ENCODE measurements at regions not wholly inside any gene's neighbourhood (a gene's known extent, or its start where the extent isn't known, plus 50 kb on each side); places are given as distances from the start of the nearest gene placed in this dataset.

DNA sequence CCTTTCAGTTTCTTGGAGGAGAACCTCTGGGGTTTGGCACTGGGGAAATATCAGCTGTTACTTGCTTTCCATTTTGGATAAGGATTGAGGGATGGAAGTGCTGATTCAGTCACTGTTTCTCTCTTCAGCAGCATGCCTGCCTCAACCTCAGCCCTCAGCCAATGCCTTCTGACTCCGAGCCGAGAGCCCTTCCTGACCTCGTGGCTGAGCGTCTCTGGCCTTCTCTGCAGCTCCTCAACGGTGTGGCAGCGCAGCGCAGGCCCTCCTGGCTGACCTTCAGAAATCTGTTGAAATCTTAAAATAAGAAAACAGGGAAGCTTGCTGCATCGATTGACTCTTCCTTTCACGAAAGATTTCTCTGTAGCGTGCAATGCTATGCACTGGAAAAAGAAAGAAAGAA is 434.3 kb upstream of the FAT1 start:
- DNase-seq: no peak

DNA sequence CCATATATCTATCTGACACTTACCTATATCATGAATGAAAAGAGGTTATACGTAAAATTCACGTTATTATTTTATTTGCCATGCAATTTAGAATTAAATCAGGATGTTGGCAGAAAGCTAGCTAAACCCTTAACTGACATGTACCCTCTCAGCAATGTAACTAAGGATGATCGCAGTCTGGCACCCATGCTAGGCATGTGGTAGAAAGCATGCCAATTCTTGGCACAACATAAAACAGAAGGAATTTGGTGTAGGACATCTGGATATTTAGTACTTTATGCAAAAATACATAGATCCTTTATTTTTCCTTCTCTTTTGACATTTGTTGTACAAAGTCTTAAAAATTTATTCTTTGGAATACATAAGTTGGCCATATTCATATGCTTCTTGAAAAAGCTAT is 436.8 kb upstream of the FAT1 start:
- DNase-seq: no peak

DNA sequence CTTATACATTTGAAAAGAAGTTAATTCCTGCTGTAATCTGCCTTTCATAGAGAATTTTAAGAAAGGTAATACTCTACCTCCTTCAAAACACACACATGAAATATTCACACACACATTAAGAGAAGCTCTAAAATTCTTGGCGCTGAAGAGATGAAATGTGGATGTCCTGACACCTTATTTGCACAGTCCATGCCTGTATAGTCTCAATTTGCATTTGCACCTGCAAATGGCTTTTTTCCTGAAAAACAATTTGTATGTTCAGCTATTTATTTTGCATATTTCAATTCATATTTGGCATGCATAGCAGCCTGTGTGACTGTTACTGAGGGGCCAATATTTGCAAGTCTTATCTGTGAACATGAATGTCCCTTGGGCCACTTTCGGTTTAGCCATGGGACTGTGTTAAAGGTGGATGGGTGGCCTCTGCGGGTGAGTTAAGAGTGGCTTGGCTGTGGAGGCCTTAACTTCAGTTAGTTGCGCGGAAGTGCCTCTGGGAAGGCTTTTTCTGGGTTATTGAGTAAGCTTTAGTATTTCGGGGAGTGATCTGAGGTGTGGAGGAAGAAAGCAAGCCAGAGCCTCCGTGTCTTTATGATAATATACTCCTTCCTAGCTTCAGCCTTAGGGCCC is 443.3 kb upstream of the FAT1 start:
- no peak for DNase-seq

DNA sequence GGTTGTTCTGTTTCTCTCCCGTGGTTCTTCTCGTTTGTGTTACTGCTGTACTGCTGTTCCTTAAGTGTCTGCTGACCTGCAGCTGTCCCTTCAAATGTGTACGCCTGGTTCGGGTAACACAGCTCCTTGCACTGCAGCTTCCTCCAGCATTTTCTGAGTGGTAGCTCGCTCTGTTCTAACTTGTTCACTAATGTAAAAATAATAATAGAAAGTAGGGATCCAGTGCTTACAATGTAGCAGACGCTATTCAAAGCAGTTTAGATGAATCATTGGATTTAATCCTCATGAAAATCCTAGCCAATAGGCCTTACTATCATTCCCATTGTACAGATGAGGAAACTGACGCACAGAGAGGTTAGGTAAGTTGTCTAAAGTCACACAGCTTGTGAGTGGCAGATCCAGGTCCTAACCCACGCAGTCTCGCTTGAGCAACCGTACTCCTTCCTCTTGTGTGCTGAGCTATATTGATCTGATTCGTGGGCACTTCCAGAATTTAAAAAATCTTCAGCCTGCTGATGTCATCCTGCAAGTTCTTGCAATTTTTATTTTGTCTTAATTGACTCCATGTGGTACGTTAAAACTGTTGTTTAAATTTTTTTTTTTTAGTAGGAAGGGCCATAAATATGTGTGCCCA is 448.2 kb upstream of the FAT1 start:
- DNase-seq: no peak

DNA sequence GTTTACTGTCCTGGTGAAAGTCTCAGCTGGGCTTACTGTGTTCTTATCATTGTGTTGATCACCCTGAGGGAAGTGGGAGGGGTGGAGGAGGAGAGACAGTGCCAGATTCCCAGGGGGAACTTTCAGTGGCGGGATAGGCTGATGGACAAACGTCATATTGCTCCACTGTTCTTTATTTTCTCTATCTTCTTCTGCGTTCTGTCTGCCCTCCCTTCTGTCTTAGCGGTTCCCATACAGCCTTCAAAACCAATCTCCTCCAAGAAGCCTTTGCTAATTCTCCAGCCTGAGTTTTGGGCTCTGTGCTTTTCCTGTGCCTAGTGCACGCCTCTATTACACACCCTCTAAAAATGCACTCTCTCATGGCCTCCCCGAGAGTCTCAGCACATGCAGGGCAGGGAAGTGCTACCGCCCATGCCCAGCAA is 448.7 kb upstream of the FAT1 start:
- no peak for DNase-seq

DNA sequence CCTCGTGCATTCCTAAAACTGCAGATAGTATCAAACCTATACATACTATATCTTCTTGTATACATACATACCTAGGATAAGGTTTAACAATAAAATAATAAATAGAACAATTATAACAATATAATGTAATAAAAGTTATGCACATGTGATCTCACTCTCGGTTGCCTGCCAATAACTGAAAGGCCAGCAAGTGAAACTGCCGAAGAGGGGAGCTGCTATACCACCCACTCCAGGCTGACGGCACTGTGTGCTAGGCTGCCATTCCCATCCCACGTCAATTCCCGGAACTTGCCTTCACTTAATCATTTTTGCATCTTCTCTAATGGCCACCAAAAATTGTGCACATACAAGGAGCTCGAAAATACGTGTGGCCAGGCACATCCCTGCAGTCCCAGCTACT is 451.1 kb upstream of the FAT1 start:
- no peak for DNase-seq

DNA sequence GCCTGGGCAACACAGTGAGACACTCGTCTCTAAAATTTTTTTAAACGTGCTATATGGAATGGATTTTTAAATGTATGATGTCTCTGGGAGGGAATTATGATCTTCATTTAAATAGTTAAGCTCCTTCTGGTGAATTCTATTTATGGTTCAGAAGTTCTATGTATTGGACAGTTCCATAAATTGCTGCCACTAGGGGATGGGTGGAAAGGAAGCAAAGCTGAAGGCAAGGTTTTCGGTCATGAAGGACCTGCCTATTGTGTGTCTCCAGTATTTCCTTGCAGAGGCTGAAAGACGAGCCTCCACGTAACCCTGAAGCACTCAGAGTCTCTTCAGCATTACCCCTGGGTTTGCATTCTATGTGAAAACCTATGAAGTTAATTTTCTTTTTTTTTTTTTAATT is 451.5 kb upstream of the FAT1 start:
- peak; percentile 7 for DNase-seq

DNA sequence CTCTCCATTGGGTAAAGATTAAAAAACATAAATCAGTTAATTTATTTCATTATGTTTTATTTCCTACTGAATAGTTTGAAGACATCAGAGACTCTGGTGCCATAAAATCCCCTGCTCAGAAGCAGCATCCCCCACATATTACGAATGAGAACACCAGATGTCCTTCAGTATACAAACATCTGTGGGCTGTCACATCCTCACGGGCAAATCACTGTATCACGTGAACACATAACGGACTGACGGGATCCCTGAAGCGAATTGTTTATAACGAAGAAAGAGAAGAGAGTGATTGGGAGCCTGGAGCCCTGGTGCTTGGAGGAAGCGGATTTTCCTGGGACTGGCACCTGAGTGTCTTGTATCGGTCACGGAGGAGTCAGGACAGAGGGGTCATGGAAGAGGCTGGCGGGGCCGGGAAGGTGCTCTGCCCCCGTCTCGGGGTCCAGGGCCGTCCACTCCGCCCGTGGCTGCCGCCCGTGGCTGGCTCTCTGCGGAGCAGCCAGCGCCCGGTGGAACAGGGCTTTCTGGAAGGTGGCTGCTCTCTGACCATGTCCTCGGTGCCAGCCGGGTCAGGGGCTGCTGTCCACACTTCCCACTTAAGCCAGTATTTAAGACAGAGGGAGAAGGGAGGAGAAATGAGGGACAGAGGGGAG is 452.7 kb upstream of the FAT1 start:
- DNase-seq: peak; percentile 1

DNA sequence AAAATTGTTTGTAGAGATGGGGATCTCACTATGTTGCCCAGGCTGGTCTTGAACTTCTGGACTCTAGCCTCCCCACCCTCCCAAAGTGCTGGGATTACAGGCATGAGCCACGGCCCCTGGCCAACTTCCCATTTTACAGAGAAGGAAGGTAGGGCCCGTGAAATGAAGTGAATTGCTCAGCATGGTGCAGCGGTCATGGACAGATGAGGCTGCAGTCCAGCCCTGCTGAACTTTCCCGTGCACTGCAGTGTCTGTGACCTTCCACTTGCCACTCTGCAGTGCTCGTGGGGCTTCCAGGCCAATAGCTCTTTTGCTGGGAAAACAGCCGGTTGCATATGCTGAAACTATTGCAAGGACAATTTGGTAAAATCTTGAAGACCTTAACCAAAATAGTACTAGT is 454.4 kb upstream of the FAT1 start:
- DNase-seq: no peak

DNA sequence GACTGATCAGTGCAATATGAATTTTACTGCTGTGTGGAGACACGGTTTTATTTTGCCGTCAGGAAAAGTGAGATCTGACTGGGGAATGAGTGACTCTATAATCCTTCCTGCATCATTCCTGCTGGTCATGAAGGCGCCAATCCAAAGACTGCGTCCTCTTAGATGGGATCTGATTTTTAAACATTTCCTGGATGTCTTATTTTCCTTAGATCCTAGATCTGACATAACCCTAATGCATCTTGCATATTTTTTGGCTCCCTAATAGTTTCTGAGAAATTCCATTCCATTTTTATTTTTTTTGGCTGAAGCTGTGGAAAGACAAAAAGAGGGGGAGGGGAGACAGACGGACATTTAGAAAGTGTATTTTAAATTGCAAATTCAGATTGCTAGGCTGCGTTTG is 454.9 kb upstream of the FAT1 start:
- no peak for DNase-seq

DNA sequence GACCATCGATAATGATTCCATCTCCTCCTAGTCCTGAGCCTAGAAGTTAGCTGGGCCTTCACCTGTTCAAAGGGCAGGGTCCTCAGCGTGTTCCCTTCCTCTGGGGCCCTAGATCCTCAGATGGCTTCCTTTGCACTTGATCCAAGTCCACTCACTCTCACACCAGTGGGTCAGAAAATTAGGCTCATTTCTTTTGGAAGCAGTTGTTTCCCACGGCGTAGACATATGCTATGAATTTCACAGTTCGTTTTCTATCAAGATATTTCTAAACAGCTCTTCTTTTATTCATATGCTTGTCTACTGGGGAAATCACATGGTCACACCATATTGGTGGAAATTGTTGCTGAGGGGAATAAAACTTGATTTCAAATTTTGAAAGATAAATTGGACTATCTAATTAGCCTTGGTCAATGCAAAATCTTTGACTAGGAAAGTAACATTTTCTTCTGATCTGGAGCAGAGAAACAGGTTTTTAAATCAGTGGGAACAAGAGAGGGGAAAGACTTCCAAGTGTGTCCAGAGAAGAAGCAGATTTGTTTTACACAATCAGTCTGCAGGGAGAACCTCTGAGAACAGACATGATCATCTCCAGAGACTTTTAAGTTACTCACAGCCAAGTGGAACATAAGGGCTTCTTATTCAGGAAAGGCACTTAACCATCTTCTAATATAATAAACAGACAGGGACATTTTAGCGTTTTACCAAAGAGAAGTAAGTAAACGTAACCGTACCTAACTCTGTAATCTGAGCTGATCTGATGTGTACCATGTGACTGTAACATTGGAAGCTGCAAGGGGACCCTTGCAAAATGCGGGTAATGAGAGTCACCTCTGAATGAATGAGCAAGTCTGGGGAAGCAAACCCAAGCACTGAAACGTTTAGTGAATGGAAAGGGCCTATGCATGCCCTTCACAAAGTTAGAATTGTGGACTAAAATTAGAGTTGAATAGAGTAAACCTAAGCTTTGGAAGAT is 455.7 kb upstream of the FAT1 start:
- DNase-seq: no peak

DNA sequence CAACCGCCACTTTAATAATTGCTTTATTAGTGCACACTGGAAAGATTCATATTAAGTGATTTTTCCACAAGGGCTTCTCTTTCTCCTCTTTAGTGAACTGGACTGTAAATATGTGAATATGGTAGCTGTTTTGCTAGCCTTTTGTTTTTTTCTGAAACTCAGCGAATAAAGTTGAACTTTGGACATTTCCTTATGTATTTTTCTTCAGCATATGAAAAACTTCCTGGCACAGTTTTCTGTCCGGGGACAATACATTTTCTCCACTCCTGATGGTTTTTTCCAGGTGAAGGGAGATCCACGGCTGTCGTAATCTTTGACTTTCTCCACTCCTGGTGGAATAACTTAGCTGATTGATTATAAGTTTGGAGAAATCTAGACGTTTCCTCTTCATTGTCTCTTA is 457.4 kb upstream of the FAT1 start:
- DNase-seq: no peak

DNA sequence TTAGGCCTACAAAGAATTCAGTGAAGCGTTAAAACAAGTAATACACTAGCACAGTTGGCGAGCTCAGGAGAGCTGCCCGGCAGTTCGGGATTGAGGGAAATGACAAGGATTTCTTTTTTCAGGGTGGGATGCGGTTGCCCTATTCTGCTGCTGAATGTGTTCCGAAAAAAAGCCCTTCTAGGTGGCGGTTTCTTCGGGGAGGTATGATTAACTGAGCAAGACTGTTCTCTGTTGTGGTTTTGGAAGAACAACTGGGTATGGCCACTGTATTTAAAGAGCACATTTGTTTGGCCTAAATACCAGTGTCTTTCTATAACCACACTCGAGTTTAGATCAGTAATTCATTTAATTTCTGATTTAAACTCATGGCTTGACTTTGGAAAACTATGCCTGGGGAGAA is 459.7 kb upstream of the FAT1 start:
- no peak for DNase-seq

DNA sequence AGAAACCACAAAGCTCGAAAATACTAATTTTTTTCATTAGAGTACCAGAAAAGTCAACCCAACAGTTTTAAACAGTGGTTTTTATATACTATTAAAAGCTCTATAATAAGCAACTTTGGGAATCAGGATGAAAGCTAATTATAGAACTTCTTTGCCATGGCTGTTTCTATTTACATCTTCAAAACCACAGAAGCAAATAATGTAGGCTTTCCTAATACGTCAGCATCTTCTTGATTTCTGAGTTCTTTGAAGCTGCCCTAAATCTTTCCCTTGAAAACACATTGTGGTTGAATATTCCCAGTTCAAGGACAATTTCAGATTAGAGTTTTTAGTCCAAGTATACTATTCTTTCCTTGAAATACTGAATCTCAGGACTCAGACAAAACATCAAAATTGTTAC is 460.2 kb upstream of the FAT1 start:
- DNase-seq: no peak

DNA sequence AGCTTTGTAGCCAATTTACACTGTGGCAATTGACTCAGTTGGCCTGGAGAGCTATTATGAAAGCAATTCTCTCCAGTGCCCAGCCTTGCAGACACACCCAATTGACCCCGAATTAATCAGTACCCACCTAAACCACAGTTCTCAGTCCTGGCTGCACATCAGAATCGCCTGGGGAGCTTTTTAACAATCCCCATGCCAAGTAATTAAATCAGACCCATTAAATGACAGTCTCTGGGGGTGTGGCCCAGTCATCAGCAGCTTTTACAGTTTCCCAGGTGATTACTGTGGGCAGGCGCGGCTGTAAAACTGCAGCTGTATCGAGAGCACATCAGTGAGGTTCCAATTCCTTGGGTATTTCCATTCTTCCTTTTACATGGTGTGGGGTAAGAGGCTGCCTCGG is 460.9 kb upstream of the FAT1 start:
- DNase-seq: no peak

DNA sequence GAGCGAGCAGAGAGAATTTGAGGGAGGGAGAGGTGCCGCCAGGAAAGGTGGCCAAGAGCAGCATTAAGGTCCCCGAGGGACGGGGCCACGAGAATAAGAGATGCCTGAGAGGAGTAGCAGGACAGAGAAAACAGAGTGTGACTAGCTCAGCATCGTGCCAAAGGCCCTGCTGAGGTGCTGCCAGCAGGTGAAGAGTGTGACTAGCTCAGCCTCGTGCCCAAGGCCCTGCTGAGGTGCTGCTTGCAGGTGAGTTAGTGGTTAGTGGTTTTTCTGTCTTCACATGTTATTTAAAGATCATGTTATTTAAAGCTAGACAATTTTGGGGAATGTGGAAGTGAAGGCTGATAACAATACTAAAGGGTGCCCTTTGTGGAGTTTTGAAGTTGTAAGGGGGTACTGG is 464.5 kb upstream of the FAT1 start:
- DNase-seq: no peak

DNA sequence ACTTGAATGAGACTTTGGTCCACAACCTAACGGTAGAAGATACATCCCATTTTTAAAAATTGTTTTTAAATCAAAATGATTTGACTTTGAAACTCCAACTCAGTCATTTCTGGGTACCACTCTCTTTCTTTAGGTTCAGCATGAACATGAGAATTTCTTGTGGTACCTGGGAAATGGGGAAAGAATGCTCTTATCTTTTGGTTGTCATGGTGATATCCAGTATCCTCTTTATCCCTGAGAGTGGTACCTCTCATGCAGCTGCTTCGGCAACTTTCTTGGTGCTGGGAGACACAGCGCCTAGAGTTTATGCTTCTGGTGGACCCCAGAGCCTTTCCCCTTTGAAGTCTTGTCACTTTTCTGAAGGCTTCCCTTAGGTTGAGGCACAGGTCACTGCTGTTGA is 465.1 kb upstream of the FAT1 start:
- DNase-seq: no peak

DNA sequence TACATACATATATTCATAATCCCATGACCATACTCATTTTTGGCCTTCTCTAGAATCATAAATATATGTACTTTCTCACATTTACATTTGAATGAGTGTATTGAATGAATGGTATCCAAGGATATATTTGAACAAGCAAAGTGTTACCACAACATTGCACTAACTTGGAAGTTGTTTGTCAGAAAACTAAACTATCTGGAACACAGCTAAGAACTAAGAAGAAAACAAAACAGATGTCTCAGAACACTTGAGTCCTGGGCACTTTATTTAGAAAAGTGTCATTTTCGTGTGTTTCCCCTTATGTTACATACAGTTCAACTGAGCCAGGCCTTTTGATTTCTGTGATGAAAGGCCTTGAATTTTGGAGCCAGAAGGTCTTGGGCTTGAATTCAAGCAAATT is 466.7 kb upstream of the FAT1 start:
- no peak for DNase-seq

DNA sequence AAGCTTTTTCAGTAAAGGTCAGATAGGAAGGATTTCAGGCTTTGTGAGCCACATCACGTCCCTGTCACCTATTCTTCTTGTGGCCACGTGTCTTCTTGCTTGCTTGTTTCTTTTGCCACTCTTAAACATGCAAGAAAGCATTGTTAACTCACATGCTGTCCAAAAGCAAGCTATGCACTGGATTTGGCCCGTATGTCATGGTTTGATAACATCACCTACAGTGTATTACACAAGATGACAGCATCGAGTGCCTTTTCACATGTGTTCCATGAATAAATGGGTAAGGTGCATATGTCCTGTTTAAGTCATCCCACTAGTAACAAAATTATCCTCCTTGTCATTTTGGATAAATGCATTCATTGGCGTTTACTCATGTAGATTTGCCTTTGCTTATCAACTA is 468.0 kb upstream of the FAT1 start:
- no peak for DNase-seq

DNA sequence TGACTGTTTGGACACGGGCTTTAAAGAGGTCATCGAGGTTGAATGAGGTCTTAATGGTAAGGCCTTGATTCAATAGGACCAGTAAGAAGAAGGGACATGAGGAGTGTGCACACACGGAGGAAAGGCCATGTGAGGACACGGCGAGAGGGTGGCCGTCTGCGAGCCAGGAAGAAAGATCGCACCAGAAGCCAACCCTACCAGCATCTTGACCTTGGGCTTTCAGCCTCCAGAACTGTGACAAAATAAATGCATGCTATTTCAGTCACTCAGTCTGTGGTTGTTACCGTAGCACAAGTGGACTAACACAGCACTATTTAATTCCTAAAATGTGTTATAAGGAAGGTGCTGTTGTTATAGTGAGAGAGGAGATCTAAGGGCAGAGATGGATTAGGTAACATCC is 468.6 kb upstream of the FAT1 start:
- no peak for DNase-seq

DNA sequence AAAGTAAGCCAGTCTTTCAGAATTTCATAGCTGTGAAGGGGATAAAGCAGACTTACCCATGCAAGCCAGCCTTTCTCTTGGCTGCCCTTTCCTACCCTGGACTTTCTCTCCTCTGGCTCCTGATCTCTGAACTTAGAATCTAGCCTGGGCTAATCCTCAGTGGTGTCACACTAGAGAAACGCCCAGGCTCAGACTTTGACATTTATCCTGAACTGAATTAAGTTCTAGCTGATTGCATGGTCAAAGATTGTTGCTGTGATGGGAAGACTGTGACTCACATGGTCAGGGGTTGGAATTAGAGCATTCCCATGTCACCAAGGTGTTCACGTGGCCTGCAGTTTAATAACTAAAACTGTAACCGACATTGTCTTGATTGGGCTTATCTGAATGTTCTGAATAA is 469.5 kb upstream of the FAT1 start:
- DNase-seq: no peak

DNA sequence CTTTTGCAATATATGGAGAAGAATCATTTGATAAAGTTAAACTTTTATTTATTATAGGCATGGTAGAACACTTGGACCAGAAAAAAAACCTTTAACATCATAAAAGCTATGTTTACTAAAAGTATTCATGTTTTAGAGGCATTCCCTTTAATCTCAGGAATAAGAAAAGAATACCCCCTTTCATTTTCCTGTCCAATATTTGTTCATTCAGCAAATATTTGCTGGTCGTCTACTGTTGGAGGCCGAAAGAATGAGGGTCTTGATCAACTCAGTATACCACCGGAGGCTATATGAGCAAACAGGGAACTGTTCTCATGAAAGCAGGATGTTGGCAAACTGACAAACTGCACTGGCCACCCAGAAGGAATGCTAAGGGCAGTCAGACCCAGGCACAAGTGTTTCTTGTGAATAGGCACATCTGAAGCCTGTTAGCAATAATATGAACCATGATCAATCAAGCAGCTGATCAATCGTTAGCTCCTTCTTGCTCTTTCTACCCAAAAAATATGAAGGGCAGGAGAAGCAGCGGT is 480.8 kb upstream of the FAT1 start:
- DNase-seq: no peak

DNA sequence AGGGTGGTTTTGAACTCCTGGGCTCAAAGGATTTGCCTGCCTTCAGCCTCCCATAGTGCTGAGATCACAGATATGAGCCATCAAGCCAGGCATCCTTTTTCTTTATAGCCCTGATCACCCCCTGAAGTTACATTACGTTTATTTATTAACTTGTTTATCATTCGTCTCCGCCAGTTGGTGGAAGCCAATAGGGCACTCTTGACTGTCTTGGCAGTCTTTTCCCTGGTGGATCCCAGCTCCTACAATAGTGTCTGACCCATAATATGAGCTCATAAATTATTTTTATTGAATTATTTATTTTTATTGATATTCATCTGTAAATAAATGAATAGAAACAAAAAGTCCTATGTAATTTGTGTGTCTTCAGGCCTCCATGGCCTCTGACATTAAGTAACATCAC is 484.3 kb upstream of the FAT1 start:
- DNase-seq: no peak

Data from DMS53 (cell line).